IMR-90 (cell line): ENCODE measurements at regions not wholly inside any gene's neighbourhood (a gene's known extent, or its start where the extent isn't known, plus 50 kb on each side); places are given as distances from the start of the nearest gene placed in this dataset.

Experiments used
- BHLHE40 ChIP-seq: fragments of 150-350 bp; IDR thresholded peaks from 2 replicates; pipeline ENCODE4 v1.6.1; 2016; ENCODE audit warnings: mild to moderate bottlenecking, low read depth, low read length
- CEBPB ChIP-seq: IDR thresholded peaks from 2 replicates; pipeline ENCODE4 v1.6.1; 2012; ENCODE audit warnings: low read depth, low read length, improper control_type of control experiment
- CTCF ChIP-seq: conservative IDR thresholded peaks from 2 replicates; pipeline ENCODE4 v1.5.1; 2012; ENCODE audit warnings: mild to moderate bottlenecking, low read depth, low read length, improper control_type of control experiment
- FOS ChIP-seq: fragments of 150-350 bp; IDR thresholded peaks from 2 replicates; pipeline ENCODE4 v1.6.1; 2016; ENCODE audit warnings: low read depth, low read length
- MAFK ChIP-seq: IDR thresholded peaks from 2 replicates; pipeline ENCODE4 v1.6.1; 2012; ENCODE audit warnings: low read depth, low read length, improper control_type of control experiment
- MAZ ChIP-seq: IDR thresholded peaks from 2 replicates; pipeline ENCODE4 v1.6.1; 2012; ENCODE audit warnings: low read depth, mild to moderate bottlenecking, low read length, improper control_type of control experiment, moderate library complexity, borderline replicate concordance
- MXI1 ChIP-seq: IDR thresholded peaks from 2 replicates; pipeline ENCODE4 v1.6.1; 2012; ENCODE audit warnings: low read depth, mild to moderate bottlenecking, low read length, moderate library complexity, borderline replicate concordance
- NFE2L2 ChIP-seq: fragments of 150-350 bp; IDR thresholded peaks from 2 replicates; pipeline ENCODE4 v1.6.1; 2016; ENCODE audit warnings: low read depth, mild to moderate bottlenecking, low read length
- POLR2A ChIP-seq: IDR thresholded peaks from 2 replicates; pipeline ENCODE4 v1.6.1; 2012; ENCODE audit warnings: mild to moderate bottlenecking, low read depth, low read length
- RAD21 ChIP-seq: IDR thresholded peaks from 2 replicates; pipeline ENCODE4 v1.6.1; 2012; ENCODE audit warnings: low read length, improper control_type of control experiment
- RCOR1 ChIP-seq: IDR thresholded peaks from 2 replicates; pipeline ENCODE4 v1.6.1; 2012; ENCODE audit warnings: mild to moderate bottlenecking, low read length, improper control_type of control experiment; ENCODE audit not compliant: insufficient replicate concordance
- SMC3 ChIP-seq: fragments of 150-350 bp; IDR thresholded peaks from 2 replicates; pipeline ENCODE4 v1.6.1; 2016; ENCODE audit warnings: low read depth, mild to moderate bottlenecking, antibody characterized with exemption, low read length, moderate library complexity

GRCh38 chr10:78861529-78862327 lies 207.0 kb upstream of the ZMIZ1 start:
- TF ChIP-seq CTCF (no peak), CEBPB (no peak), POLR2A (no peak), BHLHE40 (no peak), SMC3 (no peak), FOS (no peak), MXI1 (no peak), NFE2L2 (no peak), MAZ (no peak), RCOR1 (no peak), MAFK (no peak), RAD21 (no peak)
